ENCODE measurements at regions not wholly inside any gene's neighbourhood (a gene's known extent, or its start where the extent isn't known, plus 50 kb on each side); places are given as distances from the start of the nearest gene placed in this dataset.

DNA sequence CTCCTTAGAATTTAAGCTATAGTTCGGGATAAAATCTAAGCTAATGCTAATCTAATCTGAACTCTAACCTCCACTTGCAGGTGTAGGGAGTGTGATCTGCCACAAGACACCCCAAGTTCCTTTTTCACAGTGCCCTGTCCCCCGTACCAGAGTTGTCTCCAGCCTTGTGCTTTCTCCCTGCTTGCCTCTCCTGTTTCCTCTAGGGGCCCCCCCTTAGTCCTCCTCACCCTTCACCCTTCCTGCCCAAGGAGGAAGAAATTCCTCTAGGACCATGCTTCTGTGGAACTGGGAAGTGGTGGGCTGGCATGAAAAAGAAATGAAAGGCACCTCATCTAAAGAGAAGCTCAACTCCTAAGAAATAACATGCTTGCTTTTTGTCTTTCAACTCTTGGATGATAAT is 50.2 kb upstream of the BCL9 start:
- Histone ChIP-seq H3K27me3 (ENCODE audit: control insufficient read depth in 1 of 2, insufficient read depth in 2 of 2, low read length in 2 of 2) (no peaks in the 10 kb centered on the region), H3K9me3 (ENCODE audit: control insufficient read depth in 1 of 2, insufficient read depth in 1 of 2, low read length in 2 of 2) (no peaks in the 10 kb centered on the region), H3K36me3 (ENCODE audit: insufficient read depth, low read length) (no peaks in the 10 kb centered on the region), H3K4me1 (ENCODE audit: insufficient read depth, low read length) (peaks cover 6% of the 10 kb centered on the region), H3K27ac (ENCODE audit: low read depth in 1 of 2, low read length in 2 of 2) (no peak overlapping the region), H3K4me3 (ENCODE audit: low read length) (no peak overlapping the region)
- no peak for DNase-seq
- H3K9me3 Mint-ChIP-seq: no peaks in the 10 kb centered on the region
- no peaks in the 10 kb centered on the region for H3K4me1 Mint-ChIP-seq (ENCODE audit: low read depth)
- POLR2A ChIA-PET: no interaction called here
- H3K36me3 Mint-ChIP-seq (ENCODE audit: low read depth): no peaks in the 10 kb centered on the region
- H3K27me3 Mint-ChIP-seq: peaks cover 9% of the 10 kb centered on the region
- no peak for ATAC-seq (ENCODE audit: poor library complexity)
- TF ChIP-seq, protein P1, sequence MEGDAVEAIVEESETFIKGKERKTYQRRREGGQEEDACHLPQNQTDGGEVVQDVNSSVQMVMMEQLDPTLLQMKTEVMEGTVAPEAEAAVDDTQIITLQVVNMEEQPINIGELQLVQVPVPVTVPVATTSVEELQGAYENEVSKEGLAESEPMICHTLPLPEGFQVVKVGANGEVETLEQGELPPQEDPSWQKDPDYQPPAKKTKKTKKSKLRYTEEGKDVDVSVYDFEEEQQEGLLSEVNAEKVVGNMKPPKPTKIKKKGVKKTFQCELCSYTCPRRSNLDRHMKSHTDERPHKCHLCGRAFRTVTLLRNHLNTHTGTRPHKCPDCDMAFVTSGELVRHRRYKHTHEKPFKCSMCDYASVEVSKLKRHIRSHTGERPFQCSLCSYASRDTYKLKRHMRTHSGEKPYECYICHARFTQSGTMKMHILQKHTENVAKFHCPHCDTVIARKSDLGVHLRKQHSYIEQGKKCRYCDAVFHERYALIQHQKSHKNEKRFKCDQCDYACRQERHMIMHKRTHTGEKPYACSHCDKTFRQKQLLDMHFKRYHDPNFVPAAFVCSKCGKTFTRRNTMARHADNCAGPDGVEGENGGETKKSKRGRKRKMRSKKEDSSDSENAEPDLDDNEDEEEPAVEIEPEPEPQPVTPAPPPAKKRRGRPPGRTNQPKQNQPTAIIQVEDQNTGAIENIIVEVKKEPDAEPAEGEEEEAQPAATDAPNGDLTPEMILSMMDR (IDR thresholded peaks at IDR 0.05): no peak
- intact Hi-C loops (cut with DNase I, micrococcal nuclease): loop anchor here in 1 of 2 experiments (5.0 kb wide), 1 partner anchor 211 kb away; no protein-coding TSS in a partner anchor
- no peak overlapping the region for H3K27ac Mint-ChIP-seq
- CTCF ChIA-PET: no interaction called here
- no peak overlapping the region for H3K4me3 Mint-ChIP-seq

Measured in CD4-positive, alpha-beta T cell (primary cell).